ENCODE measurements at regions not wholly inside any gene's neighbourhood (a gene's known extent, or its start where the extent isn't known, plus 50 kb on each side); places are given as distances from the start of the nearest gene placed in this dataset.
"Not testable (repeated sequence)": the region's sequence is repeated elsewhere in the genome, so short reads cannot be mapped to it uniquely, and the experiment has no call there.

DNA sequence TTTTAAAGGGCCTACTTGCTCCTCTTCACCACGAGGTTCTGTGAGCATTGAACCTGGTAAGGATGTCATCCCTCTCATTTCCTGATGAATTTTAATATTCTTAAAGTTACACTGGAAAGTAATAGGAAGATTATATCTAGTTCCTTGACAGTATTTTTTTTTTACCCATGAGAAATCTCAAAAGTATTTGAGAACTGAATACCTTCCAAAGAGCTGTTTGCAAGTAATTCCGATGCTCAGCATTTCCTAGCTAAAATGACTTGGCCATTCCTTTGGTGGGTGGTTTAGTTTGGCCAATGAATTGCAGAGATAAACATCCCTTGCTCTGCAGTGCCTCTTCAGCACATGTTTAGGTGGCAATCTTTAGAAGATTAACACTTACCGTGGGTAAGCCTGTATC is 110.2 kb upstream of the WDR1 start:
- DNase-seq (ENCODE audit: low spot score), result no peak
- intact Hi-C loops (cut with DNase I), result no loop called here
- ATAC-seq, result no peak

DNA sequence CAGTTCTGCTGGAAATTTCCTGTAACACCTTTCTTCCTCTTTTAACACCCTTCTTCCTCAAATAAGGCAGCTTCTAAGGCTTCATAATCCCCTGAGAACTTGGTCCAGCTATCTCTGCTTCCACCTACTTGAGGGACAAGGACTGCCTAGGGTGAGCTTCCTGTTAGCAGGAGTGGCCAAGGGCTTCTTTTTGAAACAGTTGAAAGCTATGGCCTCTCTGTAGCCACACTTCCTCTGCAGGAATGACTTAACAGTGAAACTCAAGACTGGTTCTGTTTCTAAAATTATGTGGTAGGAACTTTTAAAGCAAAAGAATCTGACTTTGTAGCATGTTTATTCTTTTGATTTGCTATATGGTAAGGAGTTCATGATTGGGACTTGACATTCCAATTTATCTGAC is 108.5 kb upstream of the WDR1 start:
- ATAC-seq (no peak), DNase-seq (ENCODE audit: low spot score) (no peak)
- intact Hi-C loops (cut with DNase I), result no loop called here

DNA sequence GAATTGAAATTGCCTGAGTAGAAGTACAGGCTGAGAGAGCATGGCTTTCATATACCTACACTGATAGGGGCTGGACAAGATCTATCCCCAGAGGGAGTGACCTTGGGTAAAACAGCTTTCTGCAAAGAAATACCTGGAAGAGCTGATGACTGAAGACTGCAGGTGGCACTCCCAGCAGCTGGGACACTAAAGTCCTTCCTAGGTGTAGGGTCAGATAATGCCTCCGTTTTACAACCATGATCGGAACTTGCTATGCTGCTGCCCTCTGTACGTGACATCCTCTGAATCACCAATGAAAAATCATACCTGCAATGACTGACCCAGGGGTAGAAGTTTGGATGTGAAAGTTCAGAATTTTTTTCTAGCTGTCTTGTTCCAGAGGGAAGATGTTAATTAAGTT is 107.2 kb upstream of the WDR1 start:
- DNase-seq (ENCODE audit: low spot score), result no peak
- no peak for ATAC-seq
- intact Hi-C loops (cut with DNase I), result no loop called here

DNA sequence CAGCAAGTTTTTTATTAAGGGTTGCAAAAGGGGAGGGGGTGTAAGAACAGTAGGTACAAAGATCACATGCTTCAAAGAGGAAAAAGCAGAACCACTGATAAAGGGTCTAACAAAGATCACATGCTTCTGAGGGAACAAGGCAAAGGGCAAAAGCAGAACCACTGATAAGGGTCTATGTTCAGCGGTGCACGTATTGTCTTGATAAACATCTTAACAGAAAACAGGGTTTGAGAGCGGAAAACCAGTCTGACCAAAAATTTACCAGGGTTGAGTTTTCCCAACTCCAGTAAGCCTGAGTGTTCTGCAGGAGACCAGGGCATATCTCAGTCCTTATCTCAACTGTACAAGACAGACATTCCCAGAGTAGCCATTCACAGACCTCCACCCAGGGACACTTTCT is 96.9 kb upstream of the WDR1 start:
- ATAC-seq; DNase-seq (ENCODE audit: low spot score); intact Hi-C loops (cut with DNase I): not testable (repeated sequence)

DNA sequence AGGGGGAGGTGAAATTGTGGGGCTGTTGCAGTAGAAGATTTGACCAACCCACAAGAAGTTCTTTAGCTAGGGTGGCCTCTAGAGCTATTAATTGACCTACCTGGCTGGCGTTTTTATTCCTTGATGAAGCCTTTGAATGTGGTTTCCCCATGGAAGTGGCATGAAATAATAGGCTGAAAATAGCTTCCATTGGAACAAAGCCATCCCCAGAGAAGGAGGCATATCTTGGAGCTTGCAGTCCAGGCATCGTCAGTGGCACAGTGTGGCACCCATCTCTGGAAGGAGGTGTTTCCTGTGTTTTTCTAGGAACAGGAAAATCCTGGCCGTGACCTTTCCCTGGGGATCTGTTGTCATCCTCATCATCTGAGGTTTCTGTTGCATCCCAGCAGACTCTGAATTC is 96.3 kb upstream of the WDR1 start:
- intact Hi-C loops (cut with DNase I), result no loop called here
- DNase-seq (ENCODE audit: low spot score) (no peak), ATAC-seq (no peak)

DNA sequence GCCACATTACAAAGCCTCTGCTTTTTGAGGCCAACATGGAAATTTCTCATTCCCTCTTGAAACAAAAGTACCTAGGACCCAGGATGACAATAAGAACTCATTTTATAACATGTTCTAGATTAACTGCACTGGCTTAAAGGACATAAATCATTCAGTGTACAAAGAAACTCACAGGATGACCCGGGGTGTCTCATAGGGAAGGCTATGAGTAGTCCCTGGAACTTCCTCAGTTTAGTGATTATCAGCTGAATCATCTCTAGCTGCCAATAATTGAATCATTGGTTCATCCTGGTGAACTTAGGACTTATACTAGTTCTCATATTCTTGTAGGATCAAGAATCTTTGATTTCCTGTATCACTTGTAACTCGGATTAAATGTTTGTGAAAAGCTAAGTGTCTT is 95.8 kb upstream of the WDR1 start:
- DNase-seq (ENCODE audit: low spot score) (no peak), ATAC-seq (no peak)
- intact Hi-C loops (cut with DNase I), result no loop called here

DNA sequence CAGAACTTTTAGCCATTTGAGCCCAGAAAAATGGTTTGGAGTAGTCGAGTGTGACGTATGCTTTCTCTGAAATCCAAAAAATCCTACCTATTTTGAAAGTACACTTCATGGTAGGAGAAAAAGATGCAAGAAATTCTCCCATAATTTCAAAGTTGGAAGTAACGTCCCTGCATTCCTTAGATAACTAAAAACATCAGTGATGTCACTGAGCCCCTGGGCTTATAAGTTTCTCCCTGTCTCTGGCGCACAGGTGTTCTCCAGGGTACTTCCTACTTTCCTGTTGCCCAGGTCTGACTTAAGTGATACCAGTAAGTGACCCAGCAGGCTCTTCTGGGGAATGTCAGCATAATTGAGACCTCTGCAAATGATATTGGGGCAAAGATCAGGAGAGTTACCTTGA is 90.5 kb upstream of the WDR1 start:
- ATAC-seq, result no peak
- intact Hi-C loops (cut with DNase I), result no loop called here
- DNase-seq (ENCODE audit: low spot score), result no peak

DNA sequence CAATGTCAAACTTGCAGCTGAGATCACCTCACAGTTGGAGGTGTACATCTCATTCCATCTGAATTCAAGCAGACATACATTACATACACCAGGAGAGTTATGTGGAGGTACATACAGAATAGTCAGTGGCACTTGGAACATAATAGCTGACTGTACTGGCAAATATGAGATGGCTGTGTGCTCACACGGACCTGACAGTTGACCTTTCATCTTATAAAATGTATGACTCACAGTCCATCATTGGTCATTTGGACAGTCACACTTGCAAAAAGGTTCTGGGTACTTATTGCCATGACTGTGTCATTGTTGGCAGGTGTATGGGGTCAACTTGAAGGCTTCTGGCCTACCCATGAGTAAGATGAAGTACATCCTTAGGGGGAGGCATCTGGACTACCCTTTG is 88.6 kb upstream of the WDR1 start:
- ATAC-seq, result no peak
- DNase-seq (ENCODE audit: low spot score), result no peak
- intact Hi-C loops (cut with DNase I), result no loop called here

DNA sequence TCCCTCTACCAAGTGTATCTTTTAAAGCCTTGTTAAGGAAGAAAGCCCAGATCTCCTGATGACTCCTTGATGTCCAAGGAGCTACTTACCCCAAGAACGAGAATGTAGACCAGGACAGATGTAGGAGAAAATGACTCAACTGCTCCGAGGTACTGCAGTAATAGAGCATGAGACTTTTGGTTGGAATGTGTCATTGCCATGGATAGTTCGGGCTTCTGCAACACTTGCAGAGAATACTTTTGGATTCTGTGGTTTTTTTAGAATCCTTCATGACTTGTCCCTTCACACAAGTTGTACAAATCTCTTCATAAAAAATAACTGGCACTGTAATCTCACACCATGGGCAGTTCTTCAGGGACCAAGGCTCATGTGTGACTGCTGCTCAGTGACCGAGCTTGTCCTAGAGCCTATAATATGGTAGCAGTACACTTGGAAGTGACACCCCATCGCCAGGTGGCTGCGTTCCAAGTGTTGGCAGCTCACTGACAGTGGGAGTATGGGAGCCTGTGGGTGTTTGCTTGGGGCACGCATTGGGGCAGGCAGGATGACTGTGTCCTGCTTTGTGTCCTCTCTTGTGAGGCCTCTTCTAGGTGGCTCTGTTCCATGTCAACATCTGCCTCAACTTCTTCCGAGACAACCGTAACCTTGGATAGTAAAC is 87.9 kb upstream of the WDR1 start:
- ATAC-seq, result no peak
- intact Hi-C loops (cut with DNase I), result no loop called here

DNA sequence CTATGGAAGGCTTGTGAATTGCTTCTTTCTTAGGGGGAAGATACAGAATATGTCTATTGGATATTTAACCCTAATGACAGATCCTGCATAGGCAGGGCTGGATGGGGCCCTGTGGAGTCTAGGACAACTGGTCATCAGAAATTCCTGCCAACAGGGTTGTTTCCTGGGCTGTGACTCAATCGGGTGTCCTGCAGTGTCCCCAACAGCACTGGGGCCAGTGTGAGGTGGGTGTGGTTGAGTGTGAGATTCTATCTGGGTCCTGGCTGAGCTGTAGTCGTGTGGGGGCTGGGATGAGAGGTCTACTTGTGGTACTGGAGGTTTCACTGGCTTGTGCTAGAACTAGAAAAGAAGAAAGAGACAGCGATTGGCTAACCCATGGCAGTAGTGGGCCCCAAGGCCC is 87.3 kb upstream of the WDR1 start:
- no peak for ATAC-seq
- intact Hi-C loops (cut with DNase I), result no loop called here
- no peak for DNase-seq (ENCODE audit: low spot score)

More for the DNA sequence above, 87.9 kb upstream of the WDR1 start:
- no peak for DNase-seq (ENCODE audit: low spot score)

DNA sequence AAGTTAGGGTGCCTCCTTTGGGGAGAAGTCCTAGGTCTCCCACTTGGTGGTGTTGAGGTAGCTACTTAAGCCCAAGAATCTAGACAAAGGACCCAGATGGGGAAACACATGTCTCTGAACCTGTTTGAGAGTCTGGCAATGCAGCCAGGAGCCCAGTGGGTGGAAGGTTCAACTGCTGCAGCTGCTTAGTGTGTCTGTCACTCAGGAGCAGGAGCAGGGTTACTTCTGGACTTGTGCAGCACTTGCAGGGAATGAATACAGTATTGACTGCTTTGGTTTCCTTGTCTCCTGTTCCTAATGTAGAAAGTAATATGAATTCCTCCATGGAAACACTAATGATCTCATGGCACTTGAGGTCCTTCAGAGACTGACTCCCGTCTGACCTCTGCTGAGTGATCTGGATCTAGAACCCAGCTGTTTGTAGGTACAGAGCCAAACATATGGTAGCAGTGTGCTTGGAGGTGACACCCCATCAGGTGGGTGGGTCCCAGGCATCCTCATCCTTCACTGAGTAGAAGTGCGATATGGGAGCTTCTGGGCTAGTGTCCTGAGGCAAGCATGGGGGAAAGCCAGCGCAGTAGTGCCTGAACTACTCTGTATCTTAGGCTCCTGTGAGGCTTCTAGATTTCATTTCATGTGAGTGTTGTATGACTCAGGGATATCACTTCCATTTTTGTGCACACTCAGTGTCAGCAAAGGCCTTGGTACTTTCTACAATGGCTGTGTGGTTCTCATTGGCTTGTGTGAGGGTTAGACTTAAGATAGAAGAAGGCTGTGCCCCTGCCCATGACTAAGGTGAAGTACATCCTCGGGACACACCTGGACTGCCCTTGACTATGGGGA is 85.0 kb upstream of the WDR1 start:
- no peak for DNase-seq (ENCODE audit: low spot score)
- intact Hi-C loops (cut with DNase I), result no loop called here
- ATAC-seq, result no peak

DNA sequence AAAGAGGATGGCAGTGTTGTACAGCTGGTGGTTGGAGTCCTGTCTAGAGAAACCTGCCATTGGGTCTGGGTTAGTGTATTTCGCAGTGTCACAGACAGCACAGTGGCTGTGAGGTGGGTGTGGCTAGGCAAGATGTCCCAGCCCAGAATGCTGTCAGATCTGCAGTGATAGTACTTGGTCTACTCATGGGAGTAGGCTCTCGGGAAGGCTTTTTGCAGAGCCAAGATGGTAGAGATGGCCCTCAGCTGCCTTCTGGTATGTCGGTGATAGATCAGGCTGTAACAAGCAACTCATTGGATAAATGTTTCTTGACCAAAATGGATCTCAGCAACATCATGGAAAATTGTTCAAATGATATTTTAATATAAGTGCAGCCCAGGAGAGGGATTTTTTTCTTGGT is 84.3 kb upstream of the WDR1 start:
- intact Hi-C loops (cut with DNase I), result no loop called here
- ATAC-seq, result no peak
- no peak for DNase-seq (ENCODE audit: low spot score)

DNA sequence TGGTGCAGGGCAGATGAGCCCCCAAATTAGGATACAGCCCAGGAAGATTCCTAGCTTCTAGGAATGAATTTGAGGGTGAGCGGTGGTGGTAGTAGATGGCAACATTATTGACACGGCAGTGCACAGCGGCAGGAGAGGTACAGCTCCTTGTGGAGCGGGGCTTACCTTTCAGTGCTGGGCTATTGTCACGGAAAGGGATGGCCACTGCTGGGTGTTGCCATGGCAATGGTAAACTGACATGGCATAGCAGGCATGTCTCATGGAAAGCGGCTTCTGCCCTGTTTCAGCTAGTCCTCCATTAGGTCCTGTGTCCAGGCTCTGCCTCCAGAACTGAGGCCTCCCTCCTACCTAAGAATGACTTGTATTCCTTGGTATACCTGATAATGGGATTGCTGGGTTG is 81.8 kb upstream of the WDR1 start:
- ATAC-seq (no peak), DNase-seq (ENCODE audit: low spot score) (no peak)
- intact Hi-C loops (cut with DNase I), result no loop called here

DNA sequence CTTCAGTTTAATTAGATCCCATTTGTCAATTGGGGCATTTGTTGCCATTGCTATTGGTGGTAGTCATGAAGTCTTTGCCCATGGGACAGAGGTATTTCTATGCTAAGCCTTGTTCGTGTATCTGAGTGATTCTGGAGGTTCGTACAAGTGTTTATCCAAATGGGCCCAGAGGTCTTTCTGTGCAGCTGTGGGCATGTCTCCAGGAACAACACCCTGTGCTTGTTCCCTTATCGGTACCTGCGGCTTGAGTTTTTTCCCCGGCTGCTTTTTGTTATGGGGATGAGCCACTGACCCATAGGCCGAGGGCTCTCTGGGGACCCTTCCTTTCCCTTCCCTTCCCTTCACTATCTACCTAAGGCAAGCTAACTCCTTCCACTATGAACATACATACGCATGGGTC is 81.4 kb upstream of the WDR1 start:
- no peak for ATAC-seq
- intact Hi-C loops (cut with DNase I), result no loop called here
- no peak for DNase-seq (ENCODE audit: low spot score)

DNA sequence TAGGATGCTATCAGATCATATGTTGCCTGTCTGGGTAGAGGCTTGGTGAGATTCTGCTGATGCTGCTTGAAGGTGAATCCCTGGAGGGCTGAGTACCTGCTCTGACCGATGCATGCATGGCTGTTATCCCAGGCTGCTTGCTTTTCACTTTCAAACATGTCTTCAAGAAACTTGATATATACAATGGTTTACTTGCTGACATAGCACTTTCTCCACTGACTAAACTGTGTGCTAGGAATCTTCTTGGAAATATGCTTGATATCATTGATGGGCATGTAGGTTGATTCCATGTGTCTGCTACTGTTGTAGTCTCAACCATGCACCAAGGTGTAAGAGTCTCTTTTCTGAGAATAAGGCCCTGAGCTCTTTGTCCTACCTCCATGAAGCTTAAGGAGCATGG is 79.6 kb upstream of the WDR1 start:
- intact Hi-C loops (cut with DNase I), result no loop called here

DNA sequence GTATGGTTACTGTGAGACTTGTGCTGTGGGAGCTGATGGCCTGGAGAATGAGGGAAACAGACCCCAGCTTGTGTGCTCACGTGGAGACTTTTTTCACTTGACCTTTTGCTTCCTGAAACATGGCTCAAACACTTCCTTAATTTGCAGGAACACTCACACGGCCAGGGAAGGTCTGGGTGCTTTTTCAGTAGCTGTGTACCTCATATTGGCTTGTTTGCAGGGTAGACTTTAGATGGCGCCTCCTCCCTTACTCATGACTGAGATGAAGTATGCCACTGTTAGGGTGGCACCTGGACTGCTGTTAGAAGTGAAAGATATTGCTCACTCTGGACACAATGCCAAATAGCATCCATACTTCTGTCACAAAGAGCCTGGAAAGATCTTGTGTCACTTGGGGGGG is 75.7 kb upstream of the WDR1 start:
- ATAC-seq (no peak), DNase-seq (ENCODE audit: low spot score) (no peak)
- intact Hi-C loops (cut with DNase I), result no loop called here

More for the DNA sequence above, 79.6 kb upstream of the WDR1 start:
- ATAC-seq (no peak), DNase-seq (ENCODE audit: low spot score) (no peak)

DNA sequence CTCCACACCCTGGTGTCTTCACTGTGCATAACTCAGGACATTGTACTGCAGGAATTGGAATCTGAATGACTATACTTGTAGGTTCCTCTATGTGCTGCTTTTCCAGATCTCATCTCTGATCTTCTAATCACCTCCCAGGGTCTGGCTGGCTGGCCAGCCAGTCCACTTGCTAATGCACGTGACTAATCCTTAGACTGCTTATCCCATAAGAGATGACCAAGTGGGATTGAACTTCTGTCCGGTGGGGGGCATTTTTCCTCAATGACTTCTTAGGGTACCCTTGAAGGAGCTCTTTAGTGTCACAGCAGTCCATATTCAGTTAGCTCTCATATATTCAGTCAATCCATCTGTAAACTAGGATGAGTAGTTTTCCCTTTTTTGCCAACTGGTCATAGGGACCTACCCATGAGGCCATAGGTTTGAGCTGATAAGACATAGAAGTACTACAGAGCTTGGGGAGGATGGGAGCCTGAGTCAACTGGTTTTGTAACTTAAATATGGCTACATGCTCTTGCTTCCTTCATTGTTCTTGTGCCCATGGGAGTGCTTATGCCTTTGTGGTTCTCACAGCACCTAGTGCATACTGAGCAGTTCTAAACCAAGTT is 71.9 kb upstream of the WDR1 start:
- no peak for DNase-seq (ENCODE audit: low spot score)
- no peak for ATAC-seq
- intact Hi-C loops (cut with DNase I), result no loop called here

DNA sequence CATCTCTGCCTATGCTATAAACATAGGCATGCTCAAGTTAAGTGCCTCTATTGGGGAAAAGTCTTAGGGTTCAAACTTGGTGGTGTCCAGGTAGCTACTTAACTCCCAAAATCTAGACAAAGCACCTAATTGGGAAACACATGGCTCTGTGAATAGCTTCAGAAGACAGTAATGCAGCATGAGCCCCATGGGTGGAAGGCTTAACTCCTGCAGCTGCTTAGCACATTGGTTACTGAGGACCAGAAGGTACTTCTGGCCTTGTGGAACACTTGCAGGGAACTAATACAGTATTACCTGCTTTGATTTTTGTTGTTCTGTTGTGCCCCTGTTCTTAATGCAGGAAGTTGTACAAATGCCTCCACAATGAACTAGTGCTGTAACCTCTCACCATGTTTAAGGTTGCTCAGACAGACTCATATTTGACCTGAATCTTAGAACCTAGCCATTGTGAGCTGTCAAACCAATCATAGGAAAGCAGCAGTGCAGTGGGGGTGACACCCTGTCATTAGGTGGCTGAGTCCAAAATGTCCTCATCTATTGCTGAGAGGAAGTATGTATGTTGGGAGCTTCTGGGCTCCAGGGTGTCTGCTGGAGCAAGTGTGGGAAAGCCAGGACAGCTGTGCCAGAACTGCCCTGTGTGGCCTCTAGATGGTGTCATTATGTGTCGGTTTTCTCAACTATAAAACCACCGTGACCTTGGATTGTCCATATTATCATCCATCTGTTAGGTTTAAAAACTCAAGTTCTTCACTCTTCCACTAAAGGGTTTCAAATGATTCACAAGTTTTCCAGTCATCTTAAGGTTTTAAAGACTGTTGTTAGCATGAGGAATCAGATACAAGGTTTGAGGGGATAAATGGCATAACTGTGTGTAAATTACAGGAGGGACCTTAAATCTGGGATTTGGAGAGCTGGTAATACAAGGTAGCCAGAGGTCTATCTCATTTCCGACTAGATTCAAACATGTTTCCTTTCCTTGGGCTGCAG is 69.9 kb upstream of the WDR1 start:
- ATAC-seq, result no peak

DNA sequence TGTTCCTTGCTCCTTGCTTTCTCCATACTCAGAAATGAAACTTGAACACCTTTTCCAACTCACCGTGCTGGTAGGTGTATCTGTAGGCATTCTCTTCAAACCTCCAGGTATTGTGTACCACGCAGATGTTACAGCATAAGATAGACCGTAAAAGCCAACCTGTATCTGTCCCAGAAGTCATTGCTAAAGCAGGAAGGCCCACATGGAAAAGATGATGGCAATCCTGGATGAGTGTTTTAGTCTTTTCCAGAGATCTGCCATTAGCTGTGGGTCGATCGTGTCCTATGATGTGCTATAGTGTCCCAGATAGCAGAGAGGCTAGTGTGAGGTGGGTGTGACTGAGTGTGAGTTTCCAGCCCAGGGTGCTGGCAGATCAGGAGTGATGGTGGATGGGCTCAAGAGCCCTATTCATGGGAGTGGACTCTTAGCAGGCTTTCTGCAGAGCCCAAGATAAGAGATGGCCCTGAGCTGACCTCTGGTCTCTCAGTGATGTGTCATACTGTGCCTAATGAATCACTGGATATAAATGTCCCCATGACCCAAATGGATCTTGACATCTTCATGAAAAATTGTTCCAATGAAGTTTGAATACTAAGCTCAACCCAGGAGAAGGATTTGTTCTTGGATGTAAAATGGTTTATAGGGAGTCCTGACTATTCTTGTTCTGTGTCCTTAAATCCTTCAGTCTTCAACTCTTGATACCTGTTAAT is 69.1 kb upstream of the WDR1 start:
- DNase-seq (ENCODE audit: low spot score) (no peak), ATAC-seq (no peak)
- intact Hi-C loops (cut with DNase I), result no loop called here

More for the DNA sequence above, 69.9 kb upstream of the WDR1 start:
- DNase-seq (ENCODE audit: low spot score), result no peak
- intact Hi-C loops (cut with DNase I), result no loop called here

Measured in sciatic nerve (tissue), 2 donors.